ENCODE measurements at regions not wholly inside any gene's neighbourhood (a gene's known extent, or its start where the extent isn't known, plus 50 kb on each side); places are given as distances from the start of the nearest gene placed in this dataset.

GRCh38 chr6:135627092-135627715 lies 129.7 kb upstream of the AHI1 start:
- H2AFZ ChIP-seq (ENCODE audit: insufficient read depth, low read depth, low read length, poor library complexity, severe bottlenecking), result no peak overlapping the region
- no peaks in the 10 kb centered on the region for H3K9me3 Mint-ChIP-seq (ENCODE audit: insufficient read depth)
- no peaks in the 10 kb centered on the region for H3K27me3 Mint-ChIP-seq
- no peaks in the 10 kb centered on the region for H3K4me1 ChIP-seq (ENCODE audit: control insufficient read depth in 2 of 2, insufficient read depth in 2 of 2, low read length in 2 of 2)
- no peak overlapping the region for H3K9ac ChIP-seq (ENCODE audit: low read length)
- no peak for ATAC-seq (ENCODE audit: low read depth)
- H3K4me3 Mint-ChIP-seq, result no peak overlapping the region
- CTCF ChIA-PET, result no interaction called here
- TF ChIP-seq CTCF (IDR thresholded peaks at IDR 0.05) (no peak), EZH2 (IDR thresholded peaks at IDR 0.05; ENCODE audit: borderline replicate concordance, insufficient read depth, low read depth, low read length, poor library complexity, severe bottlenecking) (no peak)
- no peak overlapping the region for H3K4me2 ChIP-seq (replicated peaks; ENCODE audit: low read depth, low read length, poor library complexity, severe bottlenecking)
- no peaks in the 10 kb centered on the region for H3K27me3 ChIP-seq (replicated peaks in 1 of 4; ENCODE audit: control extremely low read depth in 1 of 4, control insufficient read depth in 3 of 4, insufficient read depth in 4 of 4, low read length in 3 of 4)
- no peak overlapping the region for H3K4me3 ChIP-seq (ENCODE audit: control extremely low read depth in 1 of 5, extremely low read depth in 1 of 5, insufficient read depth in 1 of 5, low read depth in 2 of 5, low read length in 4 of 5)
- H3K9me3 ChIP-seq (ENCODE audit: control extremely low read depth in 1 of 3, control insufficient read depth in 2 of 3, insufficient read depth in 1 of 3, low read length in 2 of 3), result no peaks in the 10 kb centered on the region
- intact Hi-C loops (cut with micrococcal nuclease), result no loop called here
- no peaks in the 10 kb centered on the region for H3K36me3 ChIP-seq (replicated peaks in 1 of 2; ENCODE audit: control extremely low read depth in 1 of 2, control insufficient read depth in 1 of 2, extremely low read depth in 1 of 2, insufficient read depth in 2 of 2, low read length in 1 of 2)
- no peaks in the 10 kb centered on the region for H4K20me1 ChIP-seq (ENCODE audit: control insufficient read depth, insufficient read depth, low read length, poor library complexity, severe bottlenecking)
- POLR2A ChIA-PET, result no interaction called here
- H3K79me2 ChIP-seq (ENCODE audit: control insufficient read depth, insufficient read depth, low read length), result no peaks in the 10 kb centered on the region
- H3K4me1 Mint-ChIP-seq, result no peaks in the 10 kb centered on the region
- DNase-seq, result no peak
- no peak overlapping the region for H3K27ac ChIP-seq (ENCODE audit: low read length in 2 of 2)
- H3K27ac Mint-ChIP-seq, result no peak overlapping the region

- no peaks in the 10 kb centered on the region for H3K9me3 ChIP-seq (ENCODE audit: control extremely low read depth in 1 of 3, control insufficient read depth in 2 of 3, insufficient read depth in 1 of 3, low read length in 2 of 3)
- ChIA-PET CTCF (no interaction called here), POLR2A (no interaction called here)
- TF ChIP-seq EZH2 (IDR thresholded peaks at IDR 0.05; ENCODE audit: borderline replicate concordance, insufficient read depth, low read depth, low read length, poor library complexity, severe bottlenecking), result no peak
- TF ChIP-seq CTCF (IDR thresholded peaks at IDR 0.05), result no peak
- no peak overlapping the region for H3K9ac ChIP-seq (ENCODE audit: low read length)
- H3K4me3 Mint-ChIP-seq, result no peak overlapping the region
- H3K27ac ChIP-seq (ENCODE audit: low read length in 2 of 2), result no peak overlapping the region
- no peak overlapping the region for H2AFZ ChIP-seq (ENCODE audit: insufficient read depth, low read depth, low read length, poor library complexity, severe bottlenecking)
- 93% methylated on average over 2 of the region's 6 CpGs for WGBS (ENCODE audit: insufficient coverage)
- no peaks in the 10 kb centered on the region for H3K4me1 Mint-ChIP-seq
- no peaks in the 10 kb centered on the region for H4K20me1 ChIP-seq (ENCODE audit: control insufficient read depth, insufficient read depth, low read length, poor library complexity, severe bottlenecking)
- DNase-seq, result no peak
- H3K27ac Mint-ChIP-seq, result no peak overlapping the region
- peaks cover 8% of the 10 kb centered on the region for H3K27me3 Mint-ChIP-seq
- no peaks in the 10 kb centered on the region for H3K79me2 ChIP-seq (ENCODE audit: control insufficient read depth, insufficient read depth, low read length)
- no peak for ATAC-seq (ENCODE audit: low read depth)
- intact Hi-C loops (cut with micrococcal nuclease), result no loop called here
- no peaks in the 10 kb centered on the region for H3K27me3 ChIP-seq (replicated peaks in 1 of 4; ENCODE audit: control extremely low read depth in 1 of 4, control insufficient read depth in 3 of 4, insufficient read depth in 4 of 4, low read length in 3 of 4)
- H3K9me3 Mint-ChIP-seq (ENCODE audit: insufficient read depth), result no peaks in the 10 kb centered on the region
- H3K4me2 ChIP-seq (replicated peaks; ENCODE audit: low read depth, low read length, poor library complexity, severe bottlenecking), result no peak overlapping the region
- no peaks in the 10 kb centered on the region for H3K36me3 ChIP-seq (replicated peaks in 1 of 2; ENCODE audit: control extremely low read depth in 1 of 2, control insufficient read depth in 1 of 2, extremely low read depth in 1 of 2, insufficient read depth in 2 of 2, low read length in 1 of 2)
- H3K4me1 ChIP-seq (ENCODE audit: control insufficient read depth in 2 of 2, insufficient read depth in 2 of 2, low read length in 2 of 2), result no peaks in the 10 kb centered on the region
- no peak overlapping the region for H3K4me3 ChIP-seq (ENCODE audit: control extremely low read depth in 1 of 5, extremely low read depth in 1 of 5, insufficient read depth in 1 of 5, low read depth in 2 of 5, low read length in 4 of 5)
Observed at GRCh38 chr6:135630789-135631376, 133.3 kb upstream of the AHI1 start.

Measured in B cell (primary cell).